K562 (cell line): ENCODE measurements at regions not wholly inside any gene's neighbourhood (a gene's known extent, or its start where the extent isn't known, plus 50 kb on each side); places are given as distances from the start of the nearest gene placed in this dataset.

Experiments used
- ATAC-seq: fragments of 200-7000 bp; cut with Tn5 transposase; 3 replicates; pipeline ENCODE4 v1.9.1; 2020; ENCODE audit warnings: moderate library complexity
- BruUV-seq: library from RNA; stranded (reverse); fragments of 400-500 nt; replicated peaks from 2 replicates; lab custom pipeline; 2021; lab: Mats Ljungman, UMichigan
- CTCF ChIA-PET: fragments of 300-600 bp; formaldehyde crosslinking; extraction: SDS; loops from one replicate; lab custom pipeline; 2021; ENCODE audit warnings: low intra/inter-chr PET ratio; lab: Yijun Ruan, JAX
- POLR2A ChIA-PET: fragments of 300-600, 350-650 bp; sonication (Branson Sonifier 250); formaldehyde crosslinking; extraction: SDS; loops from one replicate; lab custom pipeline; 2021; ENCODE audit warnings: antibody characterized with exemption, inconsistent platforms; lab: Yijun Ruan, JAX
- DNase-seq, 4 experiments: peaks; one replicate each; pipeline versions ENCODE4 v3.0.0 to v3.0.0-alpha.2; 2011 to 2018; ENCODE audit warnings: low spot score in 3 of 4, mixed read lengths in 3 of 4; ENCODE audit errors: extremely low read depth in 1 of 4
- FAIRE-seq: peaks from 2 replicates; lab custom pipeline; 2011; peaks lifted over from hg19 to GRCh38; lab: Jason Lieb, UNC
- H2AFZ ChIP-seq: 2 replicates; pipeline ENCODE4 v1.6.0; 2011; ENCODE audit warnings: low read depth, low read length, control low read depth, inconsistent platforms
- H3K27ac ChIP-seq: fragments of 200-600 bp; 3 replicates; pipeline ENCODE4 v1.8.0; 2011; ENCODE audit warnings: low read depth, mild to moderate bottlenecking, control low read depth, inconsistent platforms, low read length, moderate library complexity, mixed read lengths; ENCODE audit errors: extremely low read depth
- H3K27me3 ChIP-seq, 2 experiments: fragments of 300-600 bp in 1 of 2; 2 replicates in 1 of 2; 3 replicates in 1 of 2; pipeline versions ENCODE4 v1.6.0 to v1.8.0; 2011; ENCODE audit warnings: inconsistent platforms in 2 of 2, low read length in 2 of 2, mild to moderate bottlenecking in 1 of 2, mixed read lengths in 1 of 2, moderate library complexity in 1 of 2; ENCODE audit not compliant: control insufficient read depth in 2 of 2, insufficient read depth in 2 of 2
- H3K36me3 ChIP-seq: fragments of 300-600 bp; 3 replicates; pipeline ENCODE4 v1.8.0; 2011; ENCODE audit warnings: mild to moderate bottlenecking, low read length, inconsistent platforms; ENCODE audit not compliant: control insufficient read depth, insufficient read depth
- H3K4me1 ChIP-seq, 2 experiments: fragments of 200-600 bp in 1 of 2; replicated peaks in 1 of 2; 2 replicates in 1 of 2; 3 replicates in 1 of 2; pipeline versions ENCODE4 v1.5.1 to v1.8.0; 2011; ENCODE audit warnings: inconsistent platforms in 2 of 2, low read length in 2 of 2, mild to moderate bottlenecking in 1 of 2, mixed read lengths in 1 of 2, moderate library complexity in 1 of 2; ENCODE audit not compliant: control insufficient read depth in 2 of 2, insufficient read depth in 2 of 2
- H3K4me2 ChIP-seq: 2 replicates; pipeline ENCODE4 v1.6.1; 2011; ENCODE audit warnings: low read length, control low read depth, inconsistent platforms, mixed read lengths; ENCODE audit not compliant: insufficient read depth
- H3K4me3 ChIP-seq: fragments of 200-600 bp; sonication (generic), shearing (Covaris generic); 2 replicates; pipeline ENCODE4 v1.5.1; 2016; ENCODE audit warnings: control low read depth, inconsistent platforms
- H3K79me2 ChIP-seq: fragments of 200-600 bp; 3 replicates; pipeline ENCODE4 v1.8.0; 2011; ENCODE audit warnings: low read length, inconsistent platforms; ENCODE audit not compliant: control insufficient read depth, insufficient read depth
- H3K9ac ChIP-seq, 2 experiments: 2 replicates each; pipeline versions ENCODE4 v1.6.0 to v1.6.1; 2011; ENCODE audit warnings: low read depth in 2 of 2, low read length in 2 of 2, control low read depth in 1 of 2, inconsistent platforms in 1 of 2, mild to moderate bottlenecking in 1 of 2, mixed read lengths in 1 of 2; ENCODE audit not compliant: insufficient read depth in 1 of 2
- H3K9me1 ChIP-seq: one replicate; pipeline ENCODE4 v1.6.0; 2011; ENCODE audit warnings: inconsistent platforms, mild to moderate bottlenecking, low read length, moderate library complexity; ENCODE audit not compliant: control insufficient read depth, insufficient read depth
- H3K9me3 ChIP-seq: replicated peaks from 2 replicates; pipeline ENCODE4 v1.5.1; 2011; ENCODE audit warnings: low read depth, low read length, inconsistent platforms; ENCODE audit not compliant: control insufficient read depth, insufficient read depth
- H4K20me1 ChIP-seq: replicated peaks from 2 replicates; pipeline ENCODE4 v1.6.1; 2011; ENCODE audit warnings: low read length, inconsistent platforms, mixed read lengths; ENCODE audit not compliant: control insufficient read depth, insufficient read depth
- FOXP1 ChIP-seq: sonication (generic); formaldehyde crosslinking; IDR thresholded peaks from 2 replicates; pipeline ENCODE4 v1.8.0; 2022; ENCODE audit warnings: mild to moderate bottlenecking, missing genetic modification reagents
- HIVEP1 ChIP-seq: fragments of 250-450 bp; sonication (Bioruptor Pico); IDR thresholded peaks from 2 replicates; pipeline ENCODE4 v1.4.0; 2020; ENCODE audit warnings: mild to moderate bottlenecking
- HLTF ChIP-seq: fragments of 450-650 bp; IDR thresholded peaks from 2 replicates; pipeline ENCODE4 v1.6.1; 2016
- REST ChIP-seq, 2 experiments: fragments of 450-650 bp; formaldehyde crosslinking in 1 of 2; IDR thresholded peaks; 2 replicates each; pipeline versions ENCODE4 v1.4.0 to v1.6.1; 2014 to 2020; ENCODE audit warnings: mild to moderate bottlenecking in 2 of 2, borderline replicate concordance in 1 of 2, low read depth in 1 of 2
- WGBS: fragments of 100-300 bp; shearing (Covaris generic); methylation state at CpG from one replicate; pipeline ENCODE4 v1.1.6; 2016; ENCODE audit warnings: low coverage, mixed read lengths; ENCODE audit not compliant: insufficient coverage; ENCODE audit errors: missing lambda C conversion rate; 5-methylcytosine and 5-hydroxymethylcytosine counted together
- in situ Hi-C: fragments of 300-500 bp; cut with MboI; formaldehyde crosslinking; loops from 4 replicates; pipeline ENCODE4 v1.15.0; 2018; ENCODE audit warnings: inconsistent platforms, mixed read lengths
- intact Hi-C: fragments of 100-400 bp; cut with micrococcal nuclease; formaldehyde crosslinking; loops from 2 replicates; pipeline ENCODE4 v1.14.2; 2022

- Histone ChIP-seq H2AFZ (no peak overlapping the region), H3K4me3 (no peak overlapping the region), H4K20me1 (no peaks in the 10 kb centered on the region), H3K4me2 (no peak overlapping the region), H3K4me1 (no peaks in the 10 kb centered on the region), H3K79me2 (no peaks in the 10 kb centered on the region), H3K9me1 (no peaks in the 10 kb centered on the region), H3K9ac (no peak overlapping the region), H3K27me3 (no peaks in the 10 kb centered on the region), H3K27ac (no peak overlapping the region), H3K9me3 (no peaks in the 10 kb centered on the region; the same call in 1 of the 2 replicates), H3K36me3 (no peaks in the 10 kb centered on the region)
- TF ChIP-seq HLTF (no peak), FOXP1 (no peak), REST (IDR thresholded peaks at IDR 0.05; ENCODE audit: borderline replicate concordance) (peak; percentile 18; the same call in 1 of the 2 replicates), REST (CRISPR knock-in tag; IDR thresholded peaks at IDR 0.05; ENCODE audit: low read depth) (no peak), HIVEP1 (CRISPR knock-in tag) (no peak)
- BruUV-seq: no TSS peak
- no peak for FAIRE-seq
- ChIA-PET CTCF (no interaction called here), POLR2A (no interaction called here)
- in situ Hi-C loops: no loop called here
- 4% methylated on average over 3 of the region's 3 CpGs for WGBS
- no peak for DNase-seq
- ATAC-seq: no peak
- intact Hi-C loops: no loop called here
These were observed 180.8 kb downstream of the PYDC2 start for GRCh38 chr3:191641789-191642188.
